ENCODE measurements at regions not wholly inside any gene's neighbourhood (a gene's known extent, or its start where the extent isn't known, plus 50 kb on each side); places are given as distances from the start of the nearest gene placed in this dataset.
"Not testable (repeated sequence)": the region's sequence is repeated elsewhere in the genome, so short reads cannot be mapped to it uniquely, and the experiment has no call there.

- Histone ChIP-seq H3K36me3 (no peaks in the 10 kb centered on the region), H3K4me3 (ENCODE audit: low read depth, low read length) (no peak overlapping the region), H3K9me3 (no peaks in the 10 kb centered on the region), H3K27me3 (no peaks in the 10 kb centered on the region), H3K4me1 (peaks cover 4% of the 10 kb centered on the region)
- no peak for TF ChIP-seq CTCF (IDR thresholded peaks at IDR 0.05; ENCODE audit: low read depth, low read length)
- DNase-seq = no peak
Measured at GRCh38 chr20:1747953-1748577, 90.5 kb upstream of the SIRPG start.

GRCh38 chr20:1742049-1742434 lies 84.5 kb upstream of the SIRPG start:
- not testable (repeated sequence) for H3K4me3 ChIP-seq (ENCODE audit: low read depth, low read length); H3K9me3 ChIP-seq; H3K27me3 ChIP-seq; H3K36me3 ChIP-seq; H3K4me1 ChIP-seq; DNase-seq

- no peak for DNase-seq
- no peak for TF ChIP-seq CTCF (IDR thresholded peaks at IDR 0.05; ENCODE audit: low read depth, low read length)
- no peaks in the 10 kb centered on the region for H3K27me3 ChIP-seq
- no peaks in the 10 kb centered on the region for H3K36me3 ChIP-seq
- no peak overlapping the region for H3K4me3 ChIP-seq (ENCODE audit: low read depth, low read length)
- H3K4me1 ChIP-seq = no peaks in the 10 kb centered on the region
- no peaks in the 10 kb centered on the region for H3K9me3 ChIP-seq
Measured at GRCh38 chr20:1741309-1742048, 83.9 kb upstream of the SIRPG start.

GRCh38 chr20:1737134-1737533 lies 79.6 kb upstream of the SIRPG start:
- H3K4me3 ChIP-seq (ENCODE audit: low read depth, low read length) = no peak overlapping the region
- H3K27me3 ChIP-seq = no peaks in the 10 kb centered on the region
- no peaks in the 10 kb centered on the region for H3K9me3 ChIP-seq
- TF ChIP-seq CTCF (IDR thresholded peaks at IDR 0.05; ENCODE audit: low read depth, low read length) = no peak
- DNase-seq = no peak
- no peaks in the 10 kb centered on the region for H3K4me1 ChIP-seq
- no peaks in the 10 kb centered on the region for H3K36me3 ChIP-seq

- Histone ChIP-seq H3K4me3 (ENCODE audit: low read depth, low read length) (no peak overlapping the region), H3K9me3 (no peaks in the 10 kb centered on the region), H3K4me1 (no peaks in the 10 kb centered on the region), H3K27me3 (no peaks in the 10 kb centered on the region), H3K36me3 (no peaks in the 10 kb centered on the region)
- no peak for TF ChIP-seq CTCF (IDR thresholded peaks at IDR 0.05; ENCODE audit: low read depth, low read length)
- DNase-seq = no peak
Measured at GRCh38 chr20:1735417-1736089, 78.0 kb upstream of the SIRPG start.

- H3K4me3 ChIP-seq (ENCODE audit: low read depth, low read length) = no peak overlapping the region
- 0 out of 2 replicates have a peak, but pooled peaks have one; percentile 6 for TF ChIP-seq CTCF (IDR thresholded peaks at IDR 0.05; ENCODE audit: low read depth, low read length)
- H3K36me3 ChIP-seq = no peaks in the 10 kb centered on the region
- no peaks in the 10 kb centered on the region for H3K4me1 ChIP-seq
- no peaks in the 10 kb centered on the region for H3K9me3 ChIP-seq
- H3K27me3 ChIP-seq = no peaks in the 10 kb centered on the region
- no peak for DNase-seq
Measured at GRCh38 chr20:1734269-1734858, 76.8 kb upstream of the SIRPG start.

GRCh38 chr20:1731828-1732375 lies 74.3 kb upstream of the SIRPG start:
- H3K9me3 ChIP-seq; H3K36me3 ChIP-seq; H3K4me3 ChIP-seq (ENCODE audit: low read depth, low read length); DNase-seq; H3K4me1 ChIP-seq; H3K27me3 ChIP-seq: not testable (repeated sequence)

GRCh38 chr20:1730981-1731711 lies 73.6 kb upstream of the SIRPG start:
- H3K4me3 ChIP-seq (ENCODE audit: low read depth, low read length) = not testable (repeated sequence)

GRCh38 chr20:1727303-1727702 lies 69.7 kb upstream of the SIRPG start:
- not testable (repeated sequence) for H3K36me3 ChIP-seq; H3K27me3 ChIP-seq; H3K9me3 ChIP-seq; DNase-seq; H3K4me1 ChIP-seq; H3K4me3 ChIP-seq (ENCODE audit: low read depth, low read length)

More at GRCh38 chr20:1730981-1731711, 73.6 kb upstream of the SIRPG start:
- H3K27me3 ChIP-seq, DNase-seq, H3K4me1 ChIP-seq, H3K9me3 ChIP-seq, H3K36me3 ChIP-seq: not testable (repeated sequence)

Data from BE2C (cell line).